ENCODE measurements at regions not wholly inside any gene's neighbourhood (a gene's known extent, or its start where the extent isn't known, plus 50 kb on each side); places are given as distances from the start of the nearest gene placed in this dataset.
A peak's percentile ranks its signal among the peaks of the same experiment; 100 is the strongest.

DNA sequence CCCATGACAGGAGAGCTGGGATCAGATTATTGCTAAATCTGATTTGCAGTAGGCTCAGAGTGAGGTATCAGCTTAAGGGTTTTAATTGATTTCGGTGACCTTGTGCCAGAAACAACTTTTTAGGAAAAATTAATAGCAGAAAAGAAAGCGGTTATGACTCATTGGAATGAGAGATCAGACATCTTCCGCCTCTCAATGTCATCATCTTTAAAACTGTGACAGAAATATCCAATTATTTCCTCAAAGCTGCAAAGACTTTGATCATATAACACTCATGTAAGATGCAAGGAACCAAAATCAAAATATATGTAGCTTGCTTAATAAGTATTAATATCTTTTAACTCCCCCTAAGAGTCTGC, 190.1 kb upstream of the FOXF1 start:
- no peak for DNase-seq (ENCODE audit: low spot score)

DNA sequence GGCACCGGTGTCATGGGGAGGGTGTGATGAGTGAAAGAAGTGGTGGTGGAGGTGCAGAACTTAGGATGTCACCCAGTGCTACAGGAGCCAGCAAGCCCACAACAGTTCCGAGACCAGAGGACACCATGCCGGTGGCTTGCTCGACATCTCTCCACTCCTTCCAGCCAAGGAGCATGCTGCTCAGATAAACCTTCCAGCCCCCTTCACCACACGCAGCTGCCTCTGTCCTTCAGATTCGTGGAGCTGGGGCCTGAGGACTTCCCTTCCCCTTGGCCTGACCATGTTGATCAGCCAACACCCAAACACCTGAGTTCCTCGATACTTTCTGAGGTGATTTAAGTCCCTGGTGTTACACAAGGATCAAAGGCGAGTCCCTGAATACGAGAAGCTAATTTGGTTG, 188.8 kb upstream of the FOXF1 start:
- DNase-seq (ENCODE audit: low spot score), result no peak

DNA sequence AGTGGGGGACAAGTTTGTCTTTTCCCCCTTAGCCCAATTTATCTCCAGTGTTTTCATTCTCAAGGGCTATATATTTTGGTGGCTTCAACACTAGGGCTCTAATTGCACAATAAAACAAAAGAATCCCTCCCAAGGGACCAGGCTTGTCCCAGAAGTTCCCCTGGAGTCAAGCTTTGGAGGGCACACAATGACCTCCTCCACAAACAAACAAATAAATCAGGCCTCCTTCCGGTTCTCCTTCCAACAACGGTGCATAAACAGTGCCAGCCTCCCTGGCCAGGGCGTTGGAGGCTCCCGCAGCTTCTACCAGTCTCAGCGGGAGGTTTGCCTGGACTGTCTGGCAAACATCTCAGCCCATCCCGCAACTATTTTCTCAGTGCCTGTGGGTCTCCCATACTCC, 188.0 kb upstream of the FOXF1 start:
- DNase-seq (ENCODE audit: low spot score), result peak; percentile 37

DNA sequence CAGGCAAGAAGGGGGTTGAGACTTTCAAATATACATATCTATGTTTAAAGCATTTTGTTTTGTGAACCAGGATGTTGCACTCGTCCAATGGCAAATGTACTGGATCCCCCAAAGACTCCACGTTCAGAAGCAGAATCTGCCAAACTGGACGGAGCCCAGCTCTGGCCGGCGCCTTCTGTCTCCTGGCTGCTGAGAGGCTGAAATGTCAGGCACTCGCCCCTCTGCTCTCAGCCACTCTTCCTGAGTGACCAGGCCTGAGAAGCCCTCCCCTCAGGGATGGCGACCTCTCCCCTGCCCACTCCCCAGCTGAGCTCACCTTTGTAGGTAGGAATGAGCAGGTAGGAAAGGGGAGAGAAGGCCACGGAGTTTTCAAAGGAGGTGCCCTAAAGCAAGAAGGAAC, 187.5 kb upstream of the FOXF1 start:
- no peak for DNase-seq (ENCODE audit: low spot score)

DNA sequence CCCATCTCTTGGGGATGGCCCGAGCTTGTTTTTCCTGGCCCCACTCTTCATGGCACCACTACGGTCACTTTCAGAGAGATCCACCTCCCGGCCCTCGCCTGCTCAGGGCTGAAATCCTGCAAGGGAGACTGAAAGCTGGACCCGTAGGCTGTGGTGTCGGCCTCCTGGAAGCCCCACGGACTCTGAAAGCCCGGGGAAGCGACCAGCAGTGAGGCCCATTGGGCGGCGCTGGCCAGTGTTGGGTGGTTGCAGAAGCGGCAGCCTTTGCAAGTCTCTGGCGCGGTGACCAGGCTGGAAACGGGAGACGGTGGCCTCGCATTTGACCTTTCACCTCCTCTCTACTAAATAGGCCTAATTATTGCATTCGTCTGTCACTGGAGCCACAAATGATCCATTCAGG, 186.0 kb upstream of the FOXF1 start:
- DNase-seq (ENCODE audit: low spot score), result no peak

DNA sequence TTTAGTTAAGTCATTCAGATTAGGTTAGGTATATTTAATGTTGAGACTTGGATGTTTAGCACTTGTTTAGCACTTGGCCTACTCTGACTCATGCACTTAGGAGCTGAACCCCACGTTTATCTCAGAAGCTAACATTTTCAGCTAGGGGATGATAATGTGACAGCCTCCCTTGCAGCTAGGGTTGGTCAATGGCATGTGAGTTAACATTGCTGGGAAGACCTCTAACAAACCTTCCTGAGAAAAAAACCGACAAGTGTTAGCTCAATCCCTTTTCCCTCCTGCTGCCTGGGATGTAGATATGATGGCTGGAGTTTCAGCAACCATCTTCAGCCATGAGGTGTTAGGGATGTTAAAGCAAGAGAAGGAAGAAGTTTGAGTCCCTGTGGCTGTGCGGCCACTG, 185.0 kb upstream of the FOXF1 start:
- DNase-seq (ENCODE audit: low spot score), result no peak

DNA sequence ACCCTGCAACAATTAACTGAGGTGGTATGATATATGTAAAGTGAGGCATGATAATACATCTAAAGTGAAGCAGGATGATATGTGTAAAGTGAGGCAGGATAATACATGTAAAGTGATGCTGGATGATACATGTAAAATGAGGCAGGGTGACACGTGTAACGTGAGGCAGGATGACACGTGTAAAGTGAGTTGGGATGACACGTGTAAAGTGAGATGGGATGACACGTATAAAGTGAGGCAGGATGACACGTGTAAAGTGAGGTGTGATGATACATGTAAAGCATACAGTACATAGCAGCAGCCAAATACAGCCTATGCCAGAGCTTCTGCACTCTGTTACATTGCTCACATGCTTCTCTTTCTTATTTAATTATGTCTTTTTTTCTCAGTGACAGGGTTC, 184.4 kb upstream of the FOXF1 start:
- no peak for DNase-seq (ENCODE audit: low spot score)

DNA sequence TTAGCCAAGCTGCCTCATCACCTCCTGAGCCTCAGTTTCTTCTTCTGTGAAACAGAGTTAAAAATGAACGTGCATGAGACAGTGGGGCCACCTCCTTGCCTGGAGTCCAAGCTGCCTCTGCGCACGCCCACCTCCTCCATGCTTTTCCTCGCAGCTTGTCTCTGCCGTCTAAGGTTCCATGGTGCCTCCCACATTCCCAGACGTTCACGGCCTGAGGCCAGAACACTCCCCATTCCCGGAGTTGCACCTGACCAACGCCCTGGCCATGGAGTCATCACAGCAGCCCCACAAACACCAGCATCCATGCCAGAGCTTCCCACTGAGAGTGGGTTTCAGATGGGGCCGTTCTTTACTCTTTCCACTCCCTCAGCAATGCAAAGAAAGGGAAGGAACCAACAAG, 183.0 kb upstream of the FOXF1 start:
- DNase-seq (ENCODE audit: low spot score), result no peak

DNA sequence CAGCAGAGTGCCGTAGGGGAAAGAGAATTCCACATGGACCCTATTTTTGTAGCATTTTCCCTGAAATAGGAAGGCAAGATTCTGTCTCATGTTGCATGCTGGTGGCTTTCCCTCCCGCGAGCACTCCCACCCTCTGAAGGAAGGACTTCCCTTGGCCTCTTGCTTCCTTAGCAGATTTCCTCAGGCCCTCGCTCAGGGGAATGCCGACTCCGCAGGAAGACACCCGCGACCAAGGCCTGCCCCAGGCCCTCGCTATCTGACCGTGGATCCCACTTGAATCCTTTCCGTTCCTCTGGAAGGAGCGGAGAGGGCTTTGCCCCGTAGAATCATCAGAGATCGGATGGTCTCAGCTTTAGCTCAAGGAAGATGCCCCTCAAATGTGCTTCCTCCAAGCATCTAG, 179.4 kb upstream of the FOXF1 start:
- no peak for DNase-seq (ENCODE audit: low spot score)

DNA sequence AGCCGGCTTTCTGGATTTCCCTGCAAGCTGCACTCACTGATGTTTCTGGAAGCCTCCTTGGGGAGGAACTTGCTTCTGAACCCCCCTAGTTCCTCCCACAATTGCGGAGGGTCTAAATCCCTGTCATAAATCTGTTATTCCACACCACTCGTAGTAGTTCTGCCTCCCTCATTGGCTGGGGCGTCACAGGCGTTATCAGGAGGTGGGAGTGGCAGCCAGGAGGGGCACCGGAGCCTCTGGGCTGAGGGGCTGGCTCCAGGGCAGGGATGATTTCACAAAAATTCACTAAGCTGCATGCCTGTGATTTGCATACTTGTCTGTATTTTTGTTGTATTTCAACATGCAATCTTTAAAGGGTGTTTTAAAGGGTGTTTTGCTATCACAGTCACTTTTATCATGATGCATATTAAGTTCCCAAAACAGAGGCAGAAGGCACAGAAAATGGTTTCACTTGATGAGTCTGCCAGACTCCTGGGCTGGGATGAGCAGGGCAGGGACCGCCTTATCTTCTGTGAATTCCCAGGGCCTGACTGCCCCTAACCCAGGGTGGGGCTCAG, 176.2 kb upstream of the FOXF1 start:
- no peak for DNase-seq (ENCODE audit: low spot score)

DNA sequence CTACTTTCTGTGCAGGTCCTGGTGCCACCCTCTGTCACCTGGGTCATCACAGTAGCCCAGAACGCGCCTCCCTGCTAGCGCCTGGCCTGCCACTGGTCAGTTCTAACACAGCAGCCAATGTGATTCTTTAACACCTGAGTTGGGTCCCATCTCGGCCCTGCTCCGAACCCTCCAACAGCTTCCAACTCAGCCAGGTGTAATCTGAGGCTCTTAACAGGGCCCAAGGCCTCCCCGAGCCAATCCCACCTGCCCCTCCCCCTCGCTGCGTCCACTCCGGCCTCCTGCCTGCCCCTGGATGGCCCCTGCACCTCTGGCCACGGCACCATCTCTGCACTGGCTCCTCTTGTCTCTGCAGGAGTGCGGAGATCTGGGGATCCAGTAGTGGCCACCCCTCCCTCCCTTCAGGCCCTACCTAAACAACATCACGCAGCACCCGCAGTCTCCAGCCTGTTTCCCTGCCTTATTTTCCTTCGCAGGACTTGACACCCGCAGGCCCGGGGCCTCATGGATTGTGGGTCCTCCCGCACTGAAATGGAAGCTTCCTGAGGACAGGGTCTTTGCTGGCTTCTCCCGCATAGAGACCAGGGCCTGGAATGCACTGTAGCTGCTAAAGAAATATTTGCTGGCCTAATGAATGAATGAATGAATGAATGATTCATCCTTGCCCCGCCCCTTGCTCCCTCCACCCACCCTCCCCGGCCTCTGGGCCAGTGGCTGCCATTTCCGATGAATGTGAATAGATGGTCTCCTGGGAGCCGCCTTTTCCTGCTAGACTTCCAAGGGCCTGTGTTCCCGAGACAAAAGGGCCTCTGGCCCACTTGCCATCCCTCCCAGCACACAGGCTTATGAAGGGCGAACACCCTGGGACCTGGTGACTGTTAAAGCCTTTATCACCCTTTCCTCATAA, 174.8 kb upstream of the FOXF1 start:
- DNase-seq (ENCODE audit: low spot score), result no peak

DNA sequence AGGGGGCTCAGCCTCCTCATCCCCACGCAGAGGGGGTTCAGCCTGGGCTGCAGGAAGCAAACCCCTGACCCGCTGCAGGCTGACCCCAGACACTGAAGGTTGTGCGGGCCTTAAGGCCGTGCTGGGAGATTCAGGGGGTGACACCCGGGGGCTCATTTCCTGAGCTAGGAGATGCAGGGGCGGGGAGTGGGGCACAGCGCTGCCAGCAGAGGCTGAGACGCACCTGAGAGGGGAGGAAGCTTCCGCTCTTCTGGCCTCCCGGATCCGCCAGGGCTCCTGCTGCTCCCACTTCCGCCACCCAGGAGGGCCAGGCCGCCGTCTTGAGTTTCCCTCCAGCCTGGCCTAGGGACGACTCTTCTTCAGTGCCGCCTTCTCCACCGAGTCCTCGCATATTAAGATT, 173.2 kb upstream of the FOXF1 start:
- no peak for DNase-seq (ENCODE audit: low spot score)

DNA sequence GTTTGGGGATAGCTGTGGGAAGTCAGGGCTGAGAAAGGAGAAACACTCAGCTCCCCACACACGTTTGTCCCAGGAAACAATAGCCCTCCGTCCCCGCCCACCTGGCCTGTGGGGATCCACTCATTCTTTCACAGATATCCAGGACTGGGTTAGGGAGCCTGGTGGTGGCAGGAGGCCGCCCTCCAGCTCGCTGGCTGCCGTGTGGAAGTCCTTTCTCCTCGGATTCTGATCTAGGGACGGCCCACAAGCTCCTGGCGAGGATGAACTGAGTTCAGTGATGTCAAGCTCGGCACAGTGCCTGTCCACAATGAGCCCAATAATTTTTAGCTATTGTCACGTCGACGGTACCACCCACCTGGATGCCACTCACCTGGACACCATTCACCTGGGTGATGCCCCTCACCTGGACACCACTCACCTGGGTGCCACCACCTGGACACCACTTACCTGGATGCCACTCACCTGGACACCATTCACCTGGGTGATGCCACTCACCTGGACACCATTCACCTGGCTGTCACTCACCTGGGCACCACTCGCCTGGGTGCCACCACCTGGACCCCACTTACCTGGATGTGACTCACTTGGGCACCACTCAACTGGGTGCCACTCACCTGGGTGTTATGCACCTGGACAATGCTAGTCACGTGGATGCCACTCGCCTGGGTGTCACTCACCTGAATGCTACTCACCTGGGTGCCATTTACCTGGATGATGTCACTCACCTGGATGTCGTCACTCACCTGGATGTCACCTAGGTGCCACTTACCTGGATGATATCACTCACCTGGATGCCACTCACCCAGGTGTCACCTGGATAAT, 172.5 kb upstream of the FOXF1 start:
- no peak for DNase-seq (ENCODE audit: low spot score)

DNA sequence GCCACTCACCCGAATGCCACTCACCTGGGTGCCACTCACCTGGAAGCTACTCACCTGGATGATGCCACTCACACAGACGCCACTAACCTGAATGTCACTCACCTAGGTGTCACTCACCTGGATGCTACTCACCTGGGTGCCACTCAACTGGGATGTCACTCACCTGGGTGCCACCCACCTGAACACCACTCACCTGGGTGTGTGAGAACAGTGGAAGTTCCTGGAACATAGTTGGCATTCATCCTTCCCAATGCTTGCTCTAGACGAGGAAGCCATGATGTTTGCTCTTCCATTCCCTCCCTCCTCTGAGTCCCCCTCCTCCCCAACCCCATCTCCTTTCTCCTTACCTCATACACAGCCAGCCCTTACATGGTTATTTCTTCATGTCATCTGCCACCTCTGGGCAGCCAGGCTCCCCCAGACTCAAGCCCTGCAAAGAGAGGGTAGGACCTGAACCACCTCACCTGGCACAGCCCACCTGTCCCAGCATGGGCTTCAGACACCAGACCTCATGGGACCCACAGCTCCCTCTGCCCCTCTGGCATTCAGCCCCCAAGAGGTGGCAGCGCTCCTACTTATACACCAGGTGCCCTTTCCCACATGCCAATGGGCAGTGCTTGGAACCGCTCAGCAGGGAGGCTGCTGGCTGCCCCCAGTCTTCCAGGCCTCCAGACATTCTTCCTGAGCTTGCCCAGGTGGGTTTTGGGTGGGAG, 171.8 kb upstream of the FOXF1 start:
- DNase-seq (ENCODE audit: low spot score), result no peak

DNA sequence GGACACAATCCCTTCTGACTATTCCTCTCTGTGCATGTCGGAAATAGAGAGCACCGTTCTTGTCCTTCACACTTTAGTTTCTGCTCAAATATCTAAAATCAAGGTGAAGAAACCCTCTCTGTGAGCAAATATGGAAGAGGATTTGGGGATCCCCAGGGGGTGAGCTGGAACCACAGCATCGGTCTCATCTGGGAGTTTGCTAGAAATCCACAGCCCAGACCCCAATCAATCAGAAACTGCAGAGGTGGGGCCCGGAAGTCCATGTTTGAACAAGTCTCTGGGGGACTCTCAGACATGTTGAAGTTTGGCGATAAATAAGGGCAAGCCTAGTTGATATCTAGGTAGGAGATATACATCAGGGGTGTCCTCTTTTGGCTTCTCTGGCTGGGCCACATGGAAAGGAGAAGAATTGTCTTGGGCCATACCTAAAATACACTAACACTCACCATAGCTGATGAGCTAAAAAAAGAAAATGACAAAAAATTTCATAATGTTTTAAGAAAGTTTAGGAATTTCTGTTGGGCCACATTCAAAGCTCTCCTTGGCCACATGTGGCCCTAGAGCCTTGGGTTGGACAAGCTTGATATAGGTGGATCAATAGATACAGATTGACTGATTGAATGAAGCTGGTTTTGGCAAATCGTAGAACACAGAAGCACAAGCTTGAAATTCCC, 168.0 kb upstream of the FOXF1 start:
- no peak for DNase-seq (ENCODE audit: low spot score)

DNA sequence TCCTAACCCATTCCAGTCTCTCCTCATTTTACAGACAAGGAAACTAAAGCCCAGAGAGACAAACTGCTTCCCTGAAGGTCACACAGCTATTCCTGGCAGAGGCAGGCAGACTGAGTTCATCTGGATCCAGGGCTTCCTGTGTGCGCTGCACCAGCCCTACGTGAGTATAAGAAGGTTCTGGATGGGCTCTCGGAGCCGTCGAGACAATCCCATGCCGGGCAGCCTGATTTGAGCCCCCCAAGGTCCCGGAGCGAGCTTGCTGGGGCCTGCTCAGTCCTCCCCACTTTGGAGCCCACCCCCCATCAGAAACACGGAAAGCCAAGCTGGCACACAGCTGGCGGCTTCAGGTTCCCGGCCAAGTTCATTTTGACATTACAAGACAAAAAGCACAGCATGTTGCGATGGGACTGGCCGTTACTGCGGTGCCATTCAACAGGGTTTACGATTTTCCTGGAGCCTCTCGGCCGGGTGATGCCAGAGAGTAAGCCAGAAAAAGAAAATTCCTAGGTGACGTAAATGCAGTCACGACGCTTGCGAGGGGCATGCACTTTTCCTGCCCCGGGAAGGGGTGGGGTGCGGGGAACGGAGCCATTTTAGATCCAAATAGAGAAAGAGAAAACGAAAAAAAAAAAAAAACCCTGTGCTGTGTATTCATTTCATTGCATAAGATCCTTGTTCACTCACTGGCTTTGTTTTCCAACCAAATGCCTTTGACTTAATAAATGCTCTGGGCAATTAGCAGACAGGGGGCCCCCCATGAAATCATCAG, 167.1 kb upstream of the FOXF1 start:
- DNase-seq (ENCODE audit: low spot score), result peak; percentile 92

DNA sequence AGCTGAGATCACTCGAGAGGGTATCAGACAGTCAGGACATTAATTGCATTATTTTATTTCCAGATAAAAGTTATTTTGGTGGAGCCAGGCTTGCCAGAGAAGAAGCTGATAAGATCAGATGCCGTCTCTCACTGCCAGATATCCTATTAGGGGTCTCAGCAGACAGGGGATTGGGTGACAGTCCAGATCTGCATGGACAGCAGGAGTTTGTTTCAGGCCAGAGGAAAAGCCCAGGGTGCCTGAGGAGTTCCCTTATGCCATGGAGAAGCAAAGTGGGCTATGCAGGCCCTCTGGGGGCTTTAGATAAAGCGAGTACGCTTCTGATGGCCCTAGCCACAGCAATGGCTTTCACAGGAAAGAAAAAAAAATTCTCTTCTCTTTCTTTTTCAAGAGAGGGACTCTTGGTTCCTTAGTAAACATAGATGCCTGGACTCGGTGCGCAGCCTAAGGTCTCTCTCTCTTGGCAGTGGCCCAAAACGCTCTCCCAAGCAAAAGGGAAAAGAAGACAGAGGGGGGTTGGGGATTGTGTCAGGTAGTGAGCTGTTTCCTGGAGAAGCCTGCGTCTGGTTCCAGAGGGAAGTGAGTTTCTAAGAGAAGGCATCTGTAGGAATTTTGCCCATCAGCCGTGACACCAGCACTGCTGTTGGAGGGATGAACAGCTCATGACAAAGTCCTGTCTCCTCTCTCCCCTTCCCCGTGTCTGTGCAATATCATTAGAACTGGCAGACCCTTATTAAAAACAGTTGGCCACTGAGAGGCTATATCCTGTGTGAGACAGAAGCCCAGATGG, 166.3 kb upstream of the FOXF1 start:
- DNase-seq (ENCODE audit: low spot score), result peak; percentile 66

DNA sequence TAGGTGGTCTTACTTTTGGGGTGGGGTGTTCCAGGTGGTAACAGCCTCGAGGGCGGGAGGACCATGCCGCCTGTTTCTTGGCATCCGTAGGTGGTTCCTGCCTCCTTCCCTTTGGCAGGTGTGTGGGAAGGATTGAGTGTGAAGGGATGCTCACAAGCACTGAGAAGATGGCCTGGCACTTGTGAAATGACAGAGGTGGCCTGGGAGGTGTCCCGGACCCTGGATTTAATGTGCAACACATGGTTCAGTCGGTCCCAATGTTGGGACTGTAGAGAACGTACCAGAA, 165.8 kb upstream of the FOXF1 start:
- no peak for DNase-seq (ENCODE audit: low spot score)

DNA sequence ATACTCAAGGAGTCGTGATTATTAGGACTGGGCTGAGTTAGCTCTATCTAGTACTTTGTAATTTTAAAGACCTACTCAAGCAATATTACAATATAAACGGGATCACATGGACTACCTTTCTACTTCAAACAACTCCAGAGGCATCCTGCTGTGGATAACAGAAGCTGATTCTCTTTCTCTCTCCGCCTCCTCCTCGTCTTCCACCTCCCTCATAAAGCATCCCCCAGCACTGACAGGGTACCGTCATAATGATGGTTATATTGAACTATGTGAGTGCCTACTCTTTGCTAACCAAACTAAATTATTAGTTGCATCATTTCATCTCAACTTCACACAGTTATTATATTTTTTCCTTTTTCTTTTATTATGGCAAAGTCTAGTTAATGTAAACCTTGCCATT, 165.4 kb upstream of the FOXF1 start:
- DNase-seq (ENCODE audit: low spot score), result no peak

DNA sequence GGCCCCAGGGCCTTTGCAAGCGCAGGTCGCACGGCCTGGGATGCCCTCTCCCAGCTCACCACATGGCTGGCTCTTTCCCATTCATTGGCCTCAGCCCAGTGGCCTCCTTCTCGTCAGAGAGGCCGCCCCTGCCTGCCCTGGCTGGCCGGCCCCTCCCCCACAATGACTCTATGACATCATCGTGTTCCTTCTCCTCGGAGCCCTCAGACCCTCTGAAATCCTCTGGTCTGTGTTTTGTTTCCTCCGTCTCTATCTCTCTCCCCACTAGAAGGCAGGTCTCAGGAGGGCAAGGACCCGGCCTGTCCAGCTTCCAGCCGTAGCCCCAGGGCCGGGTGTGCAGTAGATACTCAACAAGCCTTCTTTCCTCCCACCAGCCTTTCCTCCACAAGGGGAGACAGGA, 164.8 kb upstream of the FOXF1 start:
- no peak for DNase-seq (ENCODE audit: low spot score)
